A549 (cell line): ENCODE measurements at regions not wholly inside any gene's neighbourhood (a gene's known extent, or its start where the extent isn't known, plus 50 kb on each side); places are given as distances from the start of the nearest gene placed in this dataset.

Experiments used
- HDAC2 ChIP-seq: fragments of 200-600 bp; sonication (generic); IDR thresholded peaks from 2 replicates; pipeline ENCODE4 v1.6.1; 2016
- JUNB ChIP-seq: fragments of >200 bp; sonication (Bioruptor Twin); formaldehyde crosslinking; IDR thresholded peaks from 2 replicates; pipeline ENCODE4 v1.6.1; 2016
- KDM1A ChIP-seq: fragments of 200-600 bp; sonication (generic); IDR thresholded peaks from 2 replicates; pipeline ENCODE4 v1.6.1; 2016; ENCODE audit warnings: low read depth, mild to moderate bottlenecking
- KDM5A ChIP-seq: fragments of 200-600 bp; sonication (generic); IDR thresholded peaks from 2 replicates; pipeline ENCODE4 v1.6.1; 2016; ENCODE audit warnings: antibody characterized with exemption, mild to moderate bottlenecking
- RFX5 ChIP-seq: fragments of 450-650 bp; IDR thresholded peaks from 2 replicates; pipeline ENCODE4 v1.7.1; 2014; ENCODE audit warnings: antibody characterized with exemption, mild to moderate bottlenecking, moderate library complexity
- TF ChIP-seq, protein P1 (sequence below): fragments of >200 bp; sonication (Bioruptor Twin); formaldehyde crosslinking; IDR thresholded peaks from 3 replicates; pipeline ENCODE4 v1.5.1; 2016

DNA sequence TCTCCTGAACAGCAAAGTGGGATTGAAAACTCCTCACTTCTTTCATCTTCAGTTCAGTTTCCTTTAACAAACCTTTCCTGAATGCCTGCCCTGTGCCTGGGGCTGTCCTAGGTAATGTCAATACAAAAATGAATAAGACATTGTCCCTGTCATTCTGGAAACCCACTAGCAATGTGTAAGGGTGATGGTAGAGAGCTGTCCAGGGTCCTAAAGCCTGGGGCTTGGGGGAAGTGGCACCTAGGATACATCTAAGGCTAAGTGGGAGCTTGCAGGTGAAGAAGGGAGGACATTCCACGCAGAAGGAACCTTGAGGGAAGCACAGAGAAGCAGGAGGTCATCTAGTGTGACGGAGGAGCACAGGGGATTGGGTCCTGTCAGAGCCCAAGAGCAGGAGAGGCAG, 212.7 kb upstream of the PPP2R3A start:
- TF ChIP-seq, protein P1, sequence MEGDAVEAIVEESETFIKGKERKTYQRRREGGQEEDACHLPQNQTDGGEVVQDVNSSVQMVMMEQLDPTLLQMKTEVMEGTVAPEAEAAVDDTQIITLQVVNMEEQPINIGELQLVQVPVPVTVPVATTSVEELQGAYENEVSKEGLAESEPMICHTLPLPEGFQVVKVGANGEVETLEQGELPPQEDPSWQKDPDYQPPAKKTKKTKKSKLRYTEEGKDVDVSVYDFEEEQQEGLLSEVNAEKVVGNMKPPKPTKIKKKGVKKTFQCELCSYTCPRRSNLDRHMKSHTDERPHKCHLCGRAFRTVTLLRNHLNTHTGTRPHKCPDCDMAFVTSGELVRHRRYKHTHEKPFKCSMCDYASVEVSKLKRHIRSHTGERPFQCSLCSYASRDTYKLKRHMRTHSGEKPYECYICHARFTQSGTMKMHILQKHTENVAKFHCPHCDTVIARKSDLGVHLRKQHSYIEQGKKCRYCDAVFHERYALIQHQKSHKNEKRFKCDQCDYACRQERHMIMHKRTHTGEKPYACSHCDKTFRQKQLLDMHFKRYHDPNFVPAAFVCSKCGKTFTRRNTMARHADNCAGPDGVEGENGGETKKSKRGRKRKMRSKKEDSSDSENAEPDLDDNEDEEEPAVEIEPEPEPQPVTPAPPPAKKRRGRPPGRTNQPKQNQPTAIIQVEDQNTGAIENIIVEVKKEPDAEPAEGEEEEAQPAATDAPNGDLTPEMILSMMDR = no peak
- TF ChIP-seq JUNB (no peak), KDM5A (no peak), KDM1A (no peak), HDAC2 (no peak), RFX5 (no peak)
